ENCODE measurements at regions not wholly inside any gene's neighbourhood (a gene's known extent, or its start where the extent isn't known, plus 50 kb on each side); places are given as distances from the start of the nearest gene placed in this dataset.
"Not testable (repeated sequence)": the region's sequence is repeated elsewhere in the genome, so short reads cannot be mapped to it uniquely, and the experiment has no call there.

- no peaks in the 10 kb centered on the region for H3K36me3 ChIP-seq
- H3K27ac ChIP-seq, result no peak overlapping the region
- intact Hi-C loops (cut with DNase I), result no loop called here
- no peaks in the 10 kb centered on the region for H3K4me1 ChIP-seq
- no peaks in the 10 kb centered on the region for H3K27me3 ChIP-seq
- no peaks in the 10 kb centered on the region for H3K9me3 ChIP-seq
- no peak overlapping the region for H3K4me3 ChIP-seq
- TF ChIP-seq CTCF (IDR thresholded peaks at IDR 0.05) (no peak), POLR2AphosphoS5 (IDR thresholded peaks at IDR 0.05; ENCODE audit: insufficient read depth in 1 of 2, low read depth in 1 of 2) (no peak), POLR2A (IDR thresholded peaks at IDR 0.05) (no peak)
- no peak for DNase-seq (ENCODE audit: extremely low spot score in 2 of 2)
Observed at GRCh38 chrX:125492439-125492838, 172.8 kb downstream of the TEX13C start.

DNA sequence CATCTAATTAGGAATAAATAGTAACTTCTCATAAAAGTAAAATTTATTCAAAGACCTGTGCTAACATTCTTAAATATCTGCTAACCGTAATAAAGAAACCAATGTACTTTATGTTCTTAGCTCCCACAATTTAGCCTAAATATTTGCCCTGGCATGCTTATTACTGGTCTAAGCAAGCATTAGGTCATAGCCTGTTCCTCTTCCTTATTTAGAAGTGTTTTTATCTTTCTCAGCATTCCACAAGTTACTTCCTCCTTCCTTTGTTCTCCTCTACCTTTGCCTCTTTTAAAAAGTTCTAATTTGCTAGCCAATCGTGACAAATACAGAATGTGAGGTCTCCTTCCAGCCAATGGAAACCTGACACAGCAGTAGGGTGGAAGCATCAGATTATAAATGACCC lies 173.3 kb downstream of the TEX13C start:
- DNase-seq (ENCODE audit: extremely low spot score in 2 of 2); H3K4me3 ChIP-seq; intact Hi-C loops (cut with DNase I); H3K27me3 ChIP-seq; H3K27ac ChIP-seq; H3K36me3 ChIP-seq; H3K9me3 ChIP-seq; H3K4me1 ChIP-seq: not testable (repeated sequence)

- intact Hi-C loops (cut with DNase I), result no loop called here
- no peak for TF ChIP-seq POLR2A (IDR thresholded peaks at IDR 0.05)
- no peak for TF ChIP-seq POLR2AphosphoS5 (IDR thresholded peaks at IDR 0.05; ENCODE audit: insufficient read depth in 1 of 2, low read depth in 1 of 2)
- no peak for TF ChIP-seq CTCF (IDR thresholded peaks at IDR 0.05)
- no peak overlapping the region for H3K27ac ChIP-seq
- H3K36me3 ChIP-seq, result no peaks in the 10 kb centered on the region
- no peaks in the 10 kb centered on the region for H3K27me3 ChIP-seq
- no peaks in the 10 kb centered on the region for H3K9me3 ChIP-seq
- no peak overlapping the region for H3K4me3 ChIP-seq
- H3K4me1 ChIP-seq, result no peaks in the 10 kb centered on the region
- DNase-seq (ENCODE audit: extremely low spot score in 2 of 2), result no peak
Observed at GRCh38 chrX:125497667-125498066, 178.0 kb downstream of the TEX13C start.

DNA sequence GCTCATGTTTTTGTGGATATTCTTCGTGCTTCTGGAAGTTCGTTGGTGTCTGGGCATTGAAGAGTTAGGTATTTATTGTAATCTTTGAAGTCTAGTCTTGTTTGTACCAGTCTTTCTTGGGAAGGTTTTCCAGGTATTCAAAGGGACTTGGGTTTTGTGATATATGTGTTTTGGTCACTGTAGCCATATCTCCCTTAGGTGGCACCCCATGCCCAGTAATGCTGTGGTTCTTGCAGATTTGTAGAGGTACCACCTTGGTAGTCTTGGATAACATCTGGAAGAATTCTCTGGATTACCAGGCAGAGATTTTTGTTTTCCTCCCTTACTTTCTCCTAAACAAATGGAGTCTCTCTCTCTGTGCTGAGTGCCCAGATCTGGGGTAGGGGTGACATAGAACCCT lies 184.1 kb downstream of the TEX13C start:
- DNase-seq (ENCODE audit: extremely low spot score in 2 of 2), result no peak
- TF ChIP-seq POLR2AphosphoS5 (IDR thresholded peaks at IDR 0.05; ENCODE audit: insufficient read depth in 1 of 2, low read depth in 1 of 2) (no peak), CTCF (IDR thresholded peaks at IDR 0.05) (no peak), POLR2A (IDR thresholded peaks at IDR 0.05) (no peak)
- H3K27me3 ChIP-seq, result no peaks in the 10 kb centered on the region
- no peak overlapping the region for H3K4me3 ChIP-seq
- no peaks in the 10 kb centered on the region for H3K4me1 ChIP-seq
- intact Hi-C loops (cut with DNase I), result no loop called here
- no peak overlapping the region for H3K27ac ChIP-seq
- H3K9me3 ChIP-seq, result no peaks in the 10 kb centered on the region
- no peaks in the 10 kb centered on the region for H3K36me3 ChIP-seq

DNA sequence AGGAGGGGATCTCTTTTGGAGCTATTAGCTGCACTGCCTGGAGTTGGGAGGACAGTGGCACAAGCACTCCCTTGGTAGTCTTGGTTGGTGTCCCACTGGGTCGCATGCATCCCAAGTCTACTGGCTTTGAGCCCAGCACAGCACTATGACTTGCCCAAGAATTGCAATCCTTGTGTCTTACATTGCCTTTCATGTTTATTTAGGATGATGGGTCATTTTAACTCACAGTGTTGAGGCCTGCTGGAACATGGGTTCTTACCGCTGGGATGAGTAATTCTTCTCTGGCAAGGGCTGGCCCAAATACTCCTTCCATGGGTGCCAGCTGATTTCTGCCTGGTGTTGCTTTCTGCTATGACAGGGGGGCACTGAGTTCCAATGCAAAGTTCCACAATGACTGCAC lies 185.5 kb downstream of the TEX13C start:
- intact Hi-C loops (cut with DNase I), result no loop called here
- no peaks in the 10 kb centered on the region for H3K4me1 ChIP-seq
- no peaks in the 10 kb centered on the region for H3K27me3 ChIP-seq
- DNase-seq (ENCODE audit: extremely low spot score in 2 of 2), result no peak
- TF ChIP-seq POLR2AphosphoS5 (IDR thresholded peaks at IDR 0.05; ENCODE audit: insufficient read depth in 1 of 2, low read depth in 1 of 2) (no peak), POLR2A (IDR thresholded peaks at IDR 0.05) (no peak), CTCF (IDR thresholded peaks at IDR 0.05) (no peak)
- H3K27ac ChIP-seq, result no peak overlapping the region
- no peak overlapping the region for H3K4me3 ChIP-seq
- no peaks in the 10 kb centered on the region for H3K36me3 ChIP-seq
- H3K9me3 ChIP-seq, result no peaks in the 10 kb centered on the region

GRCh38 chrX:125507119-125507518 lies 187.4 kb downstream of the TEX13C start:
- DNase-seq (ENCODE audit: extremely low spot score in 2 of 2), result no peak
- no peaks in the 10 kb centered on the region for H3K27me3 ChIP-seq
- TF ChIP-seq POLR2A (IDR thresholded peaks at IDR 0.05) (no peak), POLR2AphosphoS5 (IDR thresholded peaks at IDR 0.05; ENCODE audit: insufficient read depth in 1 of 2, low read depth in 1 of 2) (no peak), CTCF (IDR thresholded peaks at IDR 0.05) (no peak)
- H3K36me3 ChIP-seq, result no peaks in the 10 kb centered on the region
- intact Hi-C loops (cut with DNase I), result no loop called here
- no peak overlapping the region for H3K27ac ChIP-seq
- no peak overlapping the region for H3K4me3 ChIP-seq
- no peaks in the 10 kb centered on the region for H3K9me3 ChIP-seq
- H3K4me1 ChIP-seq, result no peaks in the 10 kb centered on the region
